GM12873 (cell line): ENCODE measurements at regions not wholly inside any gene's neighbourhood (a gene's known extent, or its start where the extent isn't known, plus 50 kb on each side); places are given as distances from the start of the nearest gene placed in this dataset.

Experiments used
- CTCF ChIP-seq: IDR thresholded peaks from 2 replicates; pipeline ENCODE4 v1.5.1; 2012; ENCODE audit warnings: low read depth, mild to moderate bottlenecking, moderate library complexity, low read length, control low read depth; ENCODE audit not compliant: insufficient read depth; ENCODE audit errors: missing control alignments

- no peak for TF ChIP-seq CTCF
Observed at GRCh38 chr17:14744761-14745473, 444.0 kb downstream of the HS3ST3B1 start.

- no peak for TF ChIP-seq CTCF
Observed at GRCh38 chr17:14741491-14741890, 440.6 kb downstream of the HS3ST3B1 start.

GRCh38 chr17:14739656-14740431 is 439.0 kb downstream of the HS3ST3B1 start:
- no peak for TF ChIP-seq CTCF

- no peak for TF ChIP-seq CTCF
Observed at GRCh38 chr17:14738652-14738988, 437.7 kb downstream of the HS3ST3B1 start.

DNA sequence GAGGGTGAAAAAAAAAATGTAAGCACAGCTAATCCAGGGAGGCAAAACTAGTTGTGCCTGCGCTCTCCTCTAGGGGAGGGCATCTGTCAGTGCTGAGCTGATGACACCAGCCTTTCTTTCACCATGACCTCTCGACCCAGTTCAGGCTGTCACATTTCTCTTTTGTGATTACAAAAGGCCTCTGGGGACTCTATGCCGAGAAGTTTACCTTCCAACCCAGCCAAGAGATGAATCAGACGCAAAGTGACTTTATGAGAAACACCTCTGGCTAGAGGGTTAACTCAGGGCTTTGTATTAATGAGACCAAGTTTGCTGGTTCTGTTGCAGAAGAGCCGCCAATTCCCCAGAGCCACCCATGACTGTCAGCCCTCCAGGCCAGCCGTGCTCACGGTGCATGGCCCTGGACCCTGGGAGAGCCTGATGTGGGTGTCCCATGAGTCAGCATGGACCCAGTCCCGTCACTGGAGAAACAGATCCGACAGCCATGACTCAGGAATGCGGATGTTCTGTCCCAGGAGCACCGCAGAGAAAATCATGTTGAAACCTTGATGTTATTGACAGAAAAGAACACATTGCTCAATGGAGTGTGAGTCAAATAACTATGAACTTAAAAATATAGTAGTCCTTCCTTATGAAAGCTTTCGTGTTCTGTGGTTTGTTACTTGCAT is 437.2 kb downstream of the HS3ST3B1 start:
- TF ChIP-seq CTCF = peak; percentile 9

GRCh38 chr17:14736631-14737030 is 435.8 kb downstream of the HS3ST3B1 start:
- TF ChIP-seq CTCF = no peak

- TF ChIP-seq CTCF = no peak
Observed at GRCh38 chr17:14733376-14733775, 432.5 kb downstream of the HS3ST3B1 start.
